ENCODE measurements at regions not wholly inside any gene's neighbourhood (a gene's known extent, or its start where the extent isn't known, plus 50 kb on each side); places are given as distances from the start of the nearest gene placed in this dataset.

DNA sequence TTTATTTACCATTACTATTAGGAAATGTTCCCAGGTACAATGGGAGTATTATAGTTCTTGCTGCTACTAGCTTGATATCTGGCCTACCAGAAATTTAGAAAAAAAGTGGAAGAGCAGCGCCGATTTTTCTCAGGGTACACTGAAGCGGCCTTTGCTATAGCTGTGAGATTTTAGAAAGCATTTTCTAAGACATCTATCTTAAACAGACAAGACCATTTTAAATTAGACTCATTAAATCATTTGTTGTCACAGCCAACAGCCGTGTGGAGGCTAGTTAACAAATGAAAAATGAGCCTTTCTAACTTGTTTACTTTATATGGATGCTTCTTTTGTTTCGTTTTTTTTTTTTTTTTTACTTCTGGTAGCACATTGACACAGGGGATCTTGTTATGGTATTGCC lies 183.2 kb upstream of the ZRANB2 start (continued):
- TF ChIP-seq NPAS2 (CRISPR knock-in tag; IDR thresholded peaks at IDR 0.05; ENCODE audit: borderline replicate concordance) = no peak

DNA sequence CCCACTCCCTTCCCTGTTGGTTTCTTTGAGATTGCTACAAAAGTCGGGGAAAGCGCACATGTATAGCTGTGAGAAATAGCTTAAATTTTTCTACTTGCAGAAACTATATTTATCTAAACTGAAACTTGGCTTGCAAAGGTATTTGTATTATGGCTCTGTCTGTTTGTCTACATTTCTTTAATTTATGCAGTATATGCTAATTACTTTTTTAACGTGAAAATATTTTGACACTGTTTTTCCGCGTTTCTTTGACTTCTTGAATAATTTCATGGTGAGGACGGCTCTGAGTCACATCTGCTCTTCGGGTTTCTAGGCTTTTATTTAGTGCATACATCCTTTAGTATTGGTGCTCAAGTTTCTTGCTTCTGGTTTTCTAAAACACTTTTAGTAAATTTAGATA lies 182.1 kb upstream of the ZRANB2 start:
- Histone ChIP-seq H3K4me1 (no peaks in the 10 kb centered on the region), H3K4me3 (no peak overlapping the region), H3K27ac (no peak overlapping the region), H3K9me3 (no peaks in the 10 kb centered on the region), H3K4me2 (no peak overlapping the region)
- ChIA-PET POLR2A (no interaction called here), CTCF (no interaction called here)
- no peak for TF ChIP-seq JUNB (IDR thresholded peaks at IDR 0.05)
- TF ChIP-seq, protein P1, sequence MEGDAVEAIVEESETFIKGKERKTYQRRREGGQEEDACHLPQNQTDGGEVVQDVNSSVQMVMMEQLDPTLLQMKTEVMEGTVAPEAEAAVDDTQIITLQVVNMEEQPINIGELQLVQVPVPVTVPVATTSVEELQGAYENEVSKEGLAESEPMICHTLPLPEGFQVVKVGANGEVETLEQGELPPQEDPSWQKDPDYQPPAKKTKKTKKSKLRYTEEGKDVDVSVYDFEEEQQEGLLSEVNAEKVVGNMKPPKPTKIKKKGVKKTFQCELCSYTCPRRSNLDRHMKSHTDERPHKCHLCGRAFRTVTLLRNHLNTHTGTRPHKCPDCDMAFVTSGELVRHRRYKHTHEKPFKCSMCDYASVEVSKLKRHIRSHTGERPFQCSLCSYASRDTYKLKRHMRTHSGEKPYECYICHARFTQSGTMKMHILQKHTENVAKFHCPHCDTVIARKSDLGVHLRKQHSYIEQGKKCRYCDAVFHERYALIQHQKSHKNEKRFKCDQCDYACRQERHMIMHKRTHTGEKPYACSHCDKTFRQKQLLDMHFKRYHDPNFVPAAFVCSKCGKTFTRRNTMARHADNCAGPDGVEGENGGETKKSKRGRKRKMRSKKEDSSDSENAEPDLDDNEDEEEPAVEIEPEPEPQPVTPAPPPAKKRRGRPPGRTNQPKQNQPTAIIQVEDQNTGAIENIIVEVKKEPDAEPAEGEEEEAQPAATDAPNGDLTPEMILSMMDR (IDR thresholded peaks at IDR 0.05) = no peak
- WGBS (ENCODE audit: missing lambda C conversion rate) = 7% methylated on average over 7 of the region's 7 CpGs
- ATAC-seq (no peak), FAIRE-seq (no peak), DNase-seq (ENCODE audit: low read depth in 1 of 2, low spot score in 1 of 2) (no peak)

DNA sequence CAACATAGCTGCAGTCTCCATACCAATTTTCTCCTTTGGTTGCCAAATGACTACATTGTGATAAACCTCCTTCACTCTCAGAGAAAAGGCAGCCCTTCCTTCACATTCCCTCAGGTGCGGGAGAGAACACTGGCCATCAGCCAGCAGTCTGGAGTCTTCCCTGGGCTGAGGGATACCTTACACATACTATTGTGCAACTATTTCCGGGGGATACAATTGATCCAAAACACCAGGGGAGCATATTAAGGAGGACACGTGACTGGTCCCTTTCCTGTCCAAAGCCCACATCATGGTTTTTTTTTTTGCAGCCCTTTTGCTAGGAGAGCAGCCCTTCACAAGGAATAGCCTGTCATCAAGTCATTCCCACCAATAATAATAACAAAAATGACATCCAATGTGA lies 172.1 kb upstream of the ZRANB2 start:
- TF ChIP-seq SMC3 (IDR thresholded peaks at IDR 0.05) (no peak), FOXS1 (CRISPR knock-in tag; IDR thresholded peaks at IDR 0.05) (no peak), TP53 (CRISPR knock-in tag; IDR thresholded peaks at IDR 0.05) (no peak), JUNB (IDR thresholded peaks at IDR 0.05) (no peak), EP300 (IDR thresholded peaks at IDR 0.05) (no peak)
- ChIA-PET POLR2A (no interaction called here), CTCF (no interaction called here)
- FAIRE-seq (no peak), ATAC-seq (no peak), DNase-seq (ENCODE audit: low read depth in 1 of 2, low spot score in 1 of 2) (no peak)
- H3K4me2 ChIP-seq = no peak overlapping the region
- no peak overlapping the region for H3K4me3 ChIP-seq
- H3K9me3 ChIP-seq = no peaks in the 10 kb centered on the region
- no peaks in the 10 kb centered on the region for H3K4me1 ChIP-seq
- H3K27ac ChIP-seq = no peak overlapping the region
- 14% methylated on average over 3 of the region's 3 CpGs for WGBS (ENCODE audit: missing lambda C conversion rate)

DNA sequence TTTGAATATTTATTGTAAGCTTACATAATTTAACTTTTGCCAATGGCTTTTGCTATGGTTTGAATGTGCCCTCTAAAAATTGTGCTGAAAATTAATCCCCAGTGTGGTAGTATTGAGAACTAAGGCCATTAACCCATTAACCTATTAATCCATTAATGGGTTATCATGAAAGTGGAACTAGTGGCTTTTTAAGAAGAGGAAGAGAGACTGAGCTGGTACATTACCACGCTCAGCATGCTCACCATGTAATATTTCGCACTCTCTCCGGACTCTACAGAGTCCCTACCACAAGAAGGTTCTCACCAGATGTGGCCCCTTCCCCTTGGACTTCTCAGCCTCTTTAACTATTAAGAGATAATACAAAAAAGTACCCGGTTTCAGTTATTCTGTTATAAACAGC lies 164.4 kb upstream of the ZRANB2 start:
- Histone ChIP-seq H3K4me1 (no peaks in the 10 kb centered on the region), H3K9me3 (no peaks in the 10 kb centered on the region), H3K4me3 (no peak overlapping the region), H3K27ac (no peak overlapping the region), H3K4me2 (no peak overlapping the region)
- 2% methylated on average over 4 of the region's 4 CpGs for WGBS (ENCODE audit: missing lambda C conversion rate)
- TF ChIP-seq HOXB5 (CRISPR knock-in tag; IDR thresholded peaks at IDR 0.05) = no peak
- no peak for TF ChIP-seq TFCP2L1 (CRISPR knock-in tag; IDR thresholded peaks at IDR 0.05)
- TF ChIP-seq RFX5 (IDR thresholded peaks at IDR 0.05) = no peak
- no peak for TF ChIP-seq NPAS2 (CRISPR knock-in tag; IDR thresholded peaks at IDR 0.05; ENCODE audit: borderline replicate concordance)
- TF ChIP-seq RARB (CRISPR knock-in tag; IDR thresholded peaks at IDR 0.05) = no peak
- no peak for TF ChIP-seq POLR2A (IDR thresholded peaks at IDR 0.05; ENCODE audit: low read length)
- TF ChIP-seq CHD2 (IDR thresholded peaks at IDR 0.05; ENCODE audit: low read length, partially characterized antibody) = no peak
- TF ChIP-seq MYC (IDR thresholded peaks at IDR 0.05; ENCODE audit: borderline replicate concordance, low read length) = no peak
- no peak for TF ChIP-seq CEBPB (IDR thresholded peaks at IDR 0.05)
- ChIA-PET POLR2A (no interaction called here), CTCF (no interaction called here)
- DNase-seq (ENCODE audit: low read depth in 1 of 2, low spot score in 1 of 2) (no peak), FAIRE-seq (no peak), ATAC-seq (no peak)

DNA sequence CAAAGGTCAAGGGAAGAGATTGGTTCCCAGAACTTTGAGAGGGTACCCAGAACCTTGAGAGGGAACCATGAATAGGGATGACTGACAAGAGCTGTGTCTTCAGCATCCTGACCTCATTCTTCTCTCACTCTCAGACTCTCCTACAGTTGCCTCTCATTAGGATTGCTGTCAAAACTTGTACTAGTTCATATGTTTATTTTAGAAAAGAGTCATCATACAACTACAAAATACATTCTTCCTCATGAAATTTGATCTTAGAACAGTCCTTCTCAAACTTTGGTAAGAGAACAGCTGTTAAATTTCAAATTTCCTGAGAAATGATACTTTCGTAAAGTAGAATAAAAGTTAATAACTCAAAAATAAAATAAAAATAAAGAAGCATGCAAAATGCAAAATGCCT lies 161.4 kb upstream of the ZRANB2 start:
- H3K4me3 ChIP-seq = no peak overlapping the region
- no peaks in the 10 kb centered on the region for H3K4me1 ChIP-seq
- ATAC-seq = no peak
- no peaks in the 10 kb centered on the region for H3K9me3 ChIP-seq
- no peak for TF ChIP-seq BHLHE40 (IDR thresholded peaks at IDR 0.05; ENCODE audit: low read depth, low read length)
- no peak for TF ChIP-seq JUN (IDR thresholded peaks at IDR 0.05)
- TF ChIP-seq CHD4 (IDR thresholded peaks at IDR 0.05; ENCODE audit: borderline replicate concordance) = no peak
- TF ChIP-seq EHMT2 (IDR thresholded peaks at IDR 0.05; ENCODE audit: low read depth) = no peak
- TF ChIP-seq, protein P2, sequence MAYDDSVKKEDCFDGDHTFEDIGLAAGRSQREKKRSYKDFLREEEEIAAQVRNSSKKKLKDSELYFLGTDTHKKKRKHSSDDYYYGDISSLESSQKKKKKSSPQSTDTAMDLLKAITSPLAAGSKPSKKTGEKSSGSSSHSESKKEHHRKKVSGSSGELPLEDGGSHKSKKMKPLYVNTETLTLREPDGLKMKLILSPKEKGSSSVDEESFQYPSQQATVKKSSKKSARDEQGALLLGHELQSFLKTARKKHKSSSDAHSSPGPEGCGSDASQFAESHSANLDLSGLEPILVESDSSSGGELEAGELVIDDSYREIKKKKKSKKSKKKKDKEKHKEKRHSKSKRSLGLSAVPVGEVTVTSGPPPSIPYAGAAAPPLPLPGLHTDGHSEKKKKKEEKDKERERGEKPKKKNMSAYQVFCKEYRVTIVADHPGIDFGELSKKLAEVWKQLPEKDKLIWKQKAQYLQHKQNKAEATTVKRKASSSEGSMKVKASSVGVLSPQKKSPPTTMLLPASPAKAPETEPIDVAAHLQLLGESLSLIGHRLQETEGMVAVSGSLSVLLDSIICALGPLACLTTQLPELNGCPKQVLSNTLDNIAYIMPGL (CRISPR knock-in tag; IDR thresholded peaks at IDR 0.05; ENCODE audit: borderline replicate concordance) = no peak
- no peak for DNase-seq (ENCODE audit: low read depth in 1 of 2, low spot score in 1 of 2)
- ChIA-PET CTCF (no interaction called here), POLR2A (no interaction called here)
- H3K27ac ChIP-seq = no peak overlapping the region
- FAIRE-seq = no peak
- WGBS (ENCODE audit: missing lambda C conversion rate) = 34% methylated on average over 1 of the region's 1 CpG
- H3K4me2 ChIP-seq = no peak overlapping the region
